Epidermal melanocyte (primary cell): ENCODE measurements at regions not wholly inside any gene's neighbourhood (a gene's known extent, or its start where the extent isn't known, plus 50 kb on each side); places are given as distances from the start of the nearest gene placed in this dataset.
"Not testable (repeated sequence)": the region's sequence is repeated elsewhere in the genome, so short reads cannot be mapped to it uniquely, and the experiment has no call there.

Experiments
- DNase-seq: peaks from one replicate; pipeline ENCODE4 v3.0.0; 2011; ENCODE audit warnings: low spot score; ENCODE audit not compliant: insufficient read length

GRCh38 chr13:50227361-50227760 is 212.1 kb downstream of the KCNRG start:
- DNase-seq, result no peak

GRCh38 chr13:50228527-50228926 is 213.3 kb downstream of the KCNRG start:
- no peak for DNase-seq

- DNase-seq, result no peak
These were observed 214.9 kb downstream of the KCNRG start for GRCh38 chr13:50229960-50230661.

- DNase-seq, result no peak
These were observed 215.4 kb downstream of the KCNRG start for GRCh38 chr13:50230662-50230978.

- not testable (repeated sequence) for DNase-seq
These were observed 218.3 kb downstream of the KCNRG start for GRCh38 chr13:50233574-50233973.

GRCh38 chr13:50235604-50236342 is 220.5 kb downstream of the KCNRG start:
- no peak for DNase-seq

- no peak for DNase-seq
These were observed 221.7 kb downstream of the KCNRG start for GRCh38 chr13:50236898-50237318.

GRCh38 chr13:50238922-50239321 is 223.7 kb downstream of the KCNRG start:
- no peak for DNase-seq

- no peak for DNase-seq
These were observed 226.2 kb downstream of the KCNRG start for GRCh38 chr13:50241479-50241878.

- DNase-seq, result no peak
These were observed 228.7 kb downstream of the KCNRG start for GRCh38 chr13:50243931-50244330.

- DNase-seq, result no peak
These were observed 229.1 kb downstream of the KCNRG start for GRCh38 chr13:50244355-50244712.

- no peak for DNase-seq
These were observed 229.7 kb downstream of the KCNRG start for GRCh38 chr13:50244713-50245574.

- no peak for DNase-seq
These were observed 232.0 kb downstream of the KCNRG start for GRCh38 chr13:50247223-50247622.

- DNase-seq, result no peak
These were observed 233.4 kb downstream of the KCNRG start for GRCh38 chr13:50248516-50249143.

- DNase-seq, result no peak
These were observed 233.9 kb downstream of the KCNRG start for GRCh38 chr13:50249144-50249521.

- no peak for DNase-seq
These were observed 235.2 kb downstream of the KCNRG start for GRCh38 chr13:50250401-50250800.

GRCh38 chr13:50255639-50256038 is 240.4 kb downstream of the KCNRG start:
- no peak for DNase-seq

- DNase-seq, result not testable (repeated sequence)
These were observed 241.5 kb downstream of the KCNRG start for GRCh38 chr13:50256536-50257321.

GRCh38 chr13:50257646-50258045 is 242.4 kb downstream of the KCNRG start:
- no peak for DNase-seq

GRCh38 chr13:50261130-50261901 is 246.1 kb downstream of the KCNRG start:
- no peak for DNase-seq
